ENCODE measurements at regions not wholly inside any gene's neighbourhood (a gene's known extent, or its start where the extent isn't known, plus 50 kb on each side); places are given as distances from the start of the nearest gene placed in this dataset.
"Not testable (repeated sequence)": the region's sequence is repeated elsewhere in the genome, so short reads cannot be mapped to it uniquely, and the experiment has no call there.

DNA sequence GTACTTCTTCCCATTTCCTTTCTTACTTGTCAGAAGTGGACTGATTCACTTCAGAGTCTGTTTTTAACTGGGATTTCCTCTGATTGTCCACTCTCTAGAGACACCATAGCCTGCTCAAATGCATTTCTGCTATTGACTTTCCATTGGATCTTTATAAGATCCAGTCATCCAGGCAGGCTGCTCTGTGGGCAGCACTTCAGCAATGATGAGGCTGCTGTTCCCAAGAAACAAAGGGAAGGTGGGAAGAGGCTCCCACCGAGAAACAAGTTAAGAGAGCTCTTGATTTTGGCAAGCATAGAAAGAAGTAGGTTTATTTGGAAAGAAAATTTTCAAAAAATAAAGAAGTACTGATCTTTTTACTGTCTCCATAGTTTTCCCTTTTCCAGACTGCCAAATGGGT lies 125.8 kb upstream of the STARD13 start:
- no peak for DNase-seq

DNA sequence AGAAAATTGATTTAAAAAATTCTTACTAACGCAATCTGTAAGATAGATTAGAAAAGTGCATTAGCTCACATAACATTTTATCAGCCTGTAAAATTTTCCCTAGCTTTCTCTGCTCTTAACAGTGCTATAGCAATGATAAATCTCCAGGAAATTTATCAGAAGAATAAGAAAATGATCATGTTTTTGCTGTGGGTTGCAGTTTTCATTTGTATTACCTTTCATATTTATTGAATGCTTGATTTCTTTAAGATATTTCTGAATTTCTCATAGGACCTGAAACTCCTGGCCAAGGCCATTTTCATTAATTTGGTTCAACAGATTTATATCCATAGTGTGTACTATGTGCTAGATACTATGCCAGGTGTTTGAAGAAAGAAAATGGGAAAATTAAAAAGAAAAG lies 130.3 kb upstream of the STARD13 start:
- no peak for DNase-seq

DNA sequence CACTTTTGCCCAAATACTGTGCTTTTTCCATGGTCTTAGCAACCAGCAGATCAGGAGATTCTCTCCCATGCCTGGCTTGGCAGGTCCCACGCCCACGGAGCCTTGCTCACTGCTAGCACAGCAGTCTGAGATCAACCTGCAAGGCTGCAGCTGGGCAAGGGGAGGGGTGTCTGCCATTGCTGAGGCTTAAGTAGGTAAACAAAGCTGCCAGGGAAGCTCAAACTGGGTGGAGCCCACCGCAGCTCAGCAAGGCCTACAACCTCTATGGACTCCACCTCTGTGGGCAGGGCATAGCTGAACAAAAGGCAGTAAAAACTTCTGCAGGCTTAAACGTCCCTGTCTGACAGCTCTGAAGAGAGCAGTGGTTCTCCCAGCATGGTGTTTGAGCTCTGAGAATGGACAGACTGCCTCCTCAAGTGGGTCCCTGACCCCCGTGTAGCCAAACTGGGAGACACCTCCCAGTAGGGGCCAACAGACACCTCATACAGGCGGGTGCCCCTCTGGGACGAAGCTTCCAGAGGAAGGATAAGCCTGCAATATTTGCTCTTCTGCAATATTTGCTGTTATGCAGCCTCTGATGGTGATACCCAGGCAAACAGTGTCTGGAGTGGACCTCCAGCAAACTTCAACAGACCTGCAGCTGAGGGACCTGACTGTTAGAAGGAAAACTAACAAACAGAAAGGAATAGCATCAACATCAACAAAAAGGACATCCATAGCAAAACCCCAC lies 132.8 kb upstream of the STARD13 start:
- not testable (repeated sequence) for DNase-seq

GRCh38 chr13:33420117-33420516 lies 134.6 kb upstream of the STARD13 start:
- DNase-seq: not testable (repeated sequence)

DNA sequence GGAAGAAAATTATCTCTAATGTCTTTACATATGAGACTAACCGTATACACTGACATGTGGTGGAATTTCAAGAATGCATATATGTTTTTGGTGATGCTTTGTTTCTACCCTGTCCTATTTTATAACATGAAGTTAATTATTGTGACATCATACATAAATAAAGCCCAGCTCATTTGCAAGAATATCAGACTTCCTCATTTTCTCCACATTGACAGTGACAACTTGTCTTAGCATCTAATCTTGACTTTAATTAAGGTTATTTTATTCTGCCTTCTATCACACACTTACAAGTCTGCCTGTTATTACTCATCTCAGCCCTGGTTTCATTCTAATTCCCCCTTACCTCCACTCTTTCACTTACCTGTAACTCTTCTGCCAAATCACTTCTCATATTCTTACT lies 140.6 kb upstream of the STARD13 start:
- no peak for DNase-seq

- DNase-seq: no peak
Observed at GRCh38 chr13:33433316-33433715, 147.8 kb upstream of the STARD13 start.

DNA sequence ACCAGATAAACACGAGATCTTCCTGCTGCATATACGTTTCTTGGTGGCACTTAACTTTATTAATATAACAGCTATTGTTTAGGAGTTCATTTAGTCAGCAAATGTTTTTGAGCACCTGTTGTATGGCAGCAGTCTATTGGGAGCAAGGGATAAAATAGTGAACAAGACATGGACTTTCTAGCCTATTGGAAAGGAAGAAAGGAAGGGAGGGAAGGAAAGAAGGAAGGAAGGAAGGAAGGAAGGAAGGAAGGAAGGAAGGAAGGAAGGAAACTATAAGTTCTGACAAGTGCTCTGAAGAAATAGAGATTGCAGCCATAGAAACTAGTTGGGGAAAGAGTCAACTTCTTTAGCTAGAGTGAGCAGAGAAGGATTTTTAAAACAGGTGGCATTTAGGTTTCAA lies 149.1 kb upstream of the STARD13 start:
- no peak for DNase-seq

- DNase-seq: no peak
Observed at GRCh38 chr13:33435207-33435606, 149.7 kb upstream of the STARD13 start.

DNA sequence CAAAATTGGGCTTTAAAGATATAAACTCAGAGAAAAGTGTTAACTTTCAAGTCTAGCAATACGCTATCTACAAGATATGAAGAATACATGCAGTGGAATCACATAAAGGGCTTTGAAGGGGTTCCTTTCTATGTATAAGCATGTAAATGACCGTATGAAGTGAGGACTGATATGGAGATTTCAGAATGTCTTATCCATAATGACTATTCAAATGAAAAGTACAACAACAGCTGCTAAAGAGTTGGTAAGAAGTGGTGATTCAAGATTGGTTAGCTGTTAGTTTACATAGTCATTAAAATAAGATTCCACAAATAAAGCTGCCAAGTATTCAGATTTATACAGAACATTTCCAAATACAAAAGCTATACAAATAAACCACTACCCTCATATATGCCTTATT lies 153.4 kb upstream of the STARD13 start:
- no peak for DNase-seq

GRCh38 chr13:33441015-33441414 lies 155.5 kb upstream of the STARD13 start:
- no peak for DNase-seq

GRCh38 chr13:33445024-33445423 lies 159.5 kb upstream of the STARD13 start:
- DNase-seq: no peak

GRCh38 chr13:33445476-33445875 lies 159.9 kb upstream of the STARD13 start:
- DNase-seq: no peak

DNA sequence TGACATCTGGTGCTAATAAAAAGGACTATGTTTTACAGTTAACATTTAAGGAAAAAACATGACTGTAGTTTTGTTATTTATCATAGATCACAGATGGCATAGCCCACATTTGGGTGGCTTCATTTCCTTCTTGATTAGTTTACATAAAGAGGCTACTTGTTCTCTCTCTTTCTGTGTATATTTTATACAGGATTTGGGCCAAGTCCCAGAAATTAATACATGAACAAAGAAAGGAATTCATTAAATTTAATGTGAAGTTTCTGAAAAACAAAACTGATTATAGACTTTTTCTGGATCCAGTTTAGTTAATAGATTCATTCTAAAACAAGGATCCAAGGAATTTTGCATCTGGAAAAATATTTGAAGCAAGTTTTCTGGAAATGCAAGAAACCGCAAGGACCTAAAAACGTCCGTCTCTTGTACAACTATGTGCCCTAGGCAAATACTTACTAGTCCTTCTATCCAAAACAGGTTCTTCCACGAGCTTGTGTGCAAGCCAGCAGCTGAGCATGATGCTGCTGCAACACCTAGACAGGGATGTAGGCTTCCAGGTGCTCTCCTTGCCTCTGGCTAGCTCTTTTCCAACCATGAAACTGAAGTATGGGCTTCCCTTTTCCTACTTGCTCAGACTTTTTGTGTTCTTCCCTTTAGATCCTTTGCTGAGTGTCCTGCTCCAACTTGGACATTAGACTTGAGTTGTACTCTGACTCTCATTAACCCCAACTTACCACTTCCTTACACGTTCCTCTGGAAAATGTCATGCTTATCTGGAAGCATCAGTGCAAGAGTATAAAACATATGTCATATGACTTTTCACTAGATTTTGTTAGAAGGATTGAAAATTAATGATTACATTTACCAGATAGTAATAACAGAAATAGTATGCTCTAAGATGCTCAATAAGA lies 161.5 kb upstream of the STARD13 start:
- DNase-seq: no peak

- no peak for DNase-seq
Observed at GRCh38 chr13:33448889-33449288, 163.3 kb upstream of the STARD13 start.

GRCh38 chr13:33450956-33451709 lies 165.6 kb upstream of the STARD13 start:
- DNase-seq: no peak

- DNase-seq: no peak
Observed at GRCh38 chr13:33452873-33453517, 167.4 kb upstream of the STARD13 start.

GRCh38 chr13:33453936-33454335 lies 168.4 kb upstream of the STARD13 start:
- DNase-seq: no peak

DNA sequence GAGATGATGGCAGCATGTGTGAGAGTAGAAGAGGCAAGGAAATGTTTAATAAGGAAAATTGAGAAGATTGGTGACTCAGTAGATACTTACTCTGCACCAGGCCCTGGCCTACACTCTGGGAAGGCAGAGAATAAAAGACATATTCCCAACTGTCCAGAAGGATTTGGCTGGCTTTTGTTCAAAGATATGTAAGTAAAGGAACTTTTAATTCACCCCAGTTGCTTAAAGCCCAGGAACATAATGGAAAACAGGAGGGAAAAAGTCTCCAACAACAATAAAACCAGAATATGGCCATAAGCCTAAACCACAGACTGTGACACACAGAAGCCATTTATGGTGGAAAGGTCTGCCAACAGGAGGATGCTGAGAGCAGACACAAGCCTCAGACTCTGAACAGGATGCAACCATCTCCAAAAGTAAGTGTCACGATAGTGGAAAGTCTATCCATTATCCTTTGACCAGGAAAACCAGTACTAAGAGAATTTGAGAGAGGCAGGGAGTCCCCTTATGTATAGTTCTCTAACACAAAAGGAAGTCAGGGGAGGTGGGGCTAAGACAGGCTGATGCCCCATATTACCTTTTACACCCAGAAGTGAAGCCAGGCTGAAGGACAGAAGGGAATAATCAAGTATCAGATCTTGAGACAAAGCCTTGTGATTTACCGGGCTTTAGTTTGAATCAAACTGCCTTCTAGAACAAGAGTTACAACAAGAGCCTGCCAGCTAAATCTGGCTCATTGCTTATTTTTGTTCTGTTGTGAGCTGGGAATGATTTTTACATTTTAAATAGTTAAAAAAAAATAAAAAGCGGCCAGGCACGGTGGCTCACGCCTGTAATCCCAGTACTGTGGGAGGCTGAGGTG lies 169.5 kb upstream of the STARD13 start:
- DNase-seq: no peak

DNA sequence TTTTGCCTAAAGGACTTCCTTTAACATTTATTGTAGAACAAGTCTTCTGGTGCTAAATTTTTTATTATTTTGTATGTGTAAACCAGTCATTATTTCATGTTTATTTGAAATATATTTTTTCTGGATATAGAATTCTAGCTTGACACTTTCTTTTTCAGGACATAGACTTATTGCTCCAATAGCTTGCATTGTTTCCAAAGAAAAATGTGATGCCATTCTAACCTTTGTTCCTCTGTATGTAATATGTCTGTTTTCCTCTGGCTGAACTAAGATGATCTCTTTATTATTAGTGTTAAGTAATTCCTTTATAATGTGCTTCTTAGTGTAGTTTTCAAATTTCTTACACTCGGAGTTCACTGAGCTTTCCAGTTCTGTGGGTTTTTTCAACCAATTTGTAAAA lies 174.1 kb upstream of the STARD13 start:
- DNase-seq: no peak

- no peak for DNase-seq
Observed at GRCh38 chr13:33462109-33462508, 176.6 kb upstream of the STARD13 start.

DNA sequence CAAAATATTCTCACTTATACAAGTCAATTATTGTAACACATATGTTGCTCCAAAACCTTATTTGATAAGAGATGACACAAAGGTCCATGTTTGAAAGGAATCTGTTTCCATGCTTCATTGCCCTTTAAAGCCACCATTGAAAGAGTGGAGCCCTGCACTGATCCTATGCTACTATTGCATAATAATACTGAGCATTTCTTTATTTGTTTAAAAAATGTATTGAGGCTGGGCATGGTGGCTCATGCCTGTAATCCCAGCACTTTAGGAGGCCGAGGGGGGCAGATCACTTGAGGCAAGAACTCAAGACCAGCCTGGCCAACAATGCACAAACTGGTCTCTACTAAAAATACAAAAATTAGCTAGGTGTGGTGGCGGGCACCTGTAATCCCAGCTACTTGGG lies 178.8 kb upstream of the STARD13 start:
- no peak for DNase-seq
